ENCODE measurements at regions not wholly inside any gene's neighbourhood (a gene's known extent, or its start where the extent isn't known, plus 50 kb on each side); places are given as distances from the start of the nearest gene placed in this dataset.

DNA sequence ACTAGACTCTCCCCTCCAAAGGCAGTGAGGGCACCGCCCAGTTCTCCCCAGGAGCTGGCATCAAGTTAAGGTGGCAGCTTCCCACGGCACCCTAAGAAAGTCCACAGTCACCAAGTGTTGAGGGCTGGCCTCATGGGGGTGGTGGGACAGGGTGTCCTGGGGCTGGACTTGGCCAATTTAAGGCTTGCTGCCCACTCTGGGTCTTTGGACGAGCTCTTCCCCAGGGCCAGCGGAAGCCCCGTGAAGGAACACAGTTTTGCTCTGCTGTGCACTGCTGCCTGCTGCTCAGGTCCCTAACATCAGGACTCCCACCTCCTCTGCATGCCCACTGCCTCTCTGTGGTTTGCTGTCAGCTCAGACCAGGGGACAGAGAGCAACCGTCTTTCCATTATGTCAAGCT is 57.3 kb upstream of the TMEM72 start:
- Histone ChIP-seq H3K9ac (ENCODE audit: low read length) (no peak overlapping the region), H3K27ac (ENCODE audit: low read depth, low read length) (no peak overlapping the region), H3K9me2 (replicated peaks; ENCODE audit: insufficient read depth, low read length) (no peaks in the 10 kb centered on the region), H3K4me2 (ENCODE audit: low read depth, low read length, poor library complexity, severe bottlenecking) (no peak overlapping the region), H4K20me1 (ENCODE audit: low read depth, low read length) (no peaks in the 10 kb centered on the region), H2AFZ (ENCODE audit: low read depth, low read length, severe bottlenecking) (no peak overlapping the region), H3K9me3 (ENCODE audit: insufficient read depth, low read length) (no peaks in the 10 kb centered on the region), H3K79me2 (ENCODE audit: insufficient read depth, low read length) (no peaks in the 10 kb centered on the region), H3K4me3 (ENCODE audit: insufficient read depth, low read length, poor library complexity, severe bottlenecking) (no peak overlapping the region), H3K27me3 (ENCODE audit: low read length) (no peaks in the 10 kb centered on the region), H3F3A (ENCODE audit: insufficient read depth) (no peaks in the 10 kb centered on the region), H3K36me3 (ENCODE audit: low read length) (no peaks in the 10 kb centered on the region)
- no peak for TF ChIP-seq EZH2phosphoT487 (conservative IDR thresholded peaks at IDR 0.05; ENCODE audit: low read length)
- TF ChIP-seq, protein P1, sequence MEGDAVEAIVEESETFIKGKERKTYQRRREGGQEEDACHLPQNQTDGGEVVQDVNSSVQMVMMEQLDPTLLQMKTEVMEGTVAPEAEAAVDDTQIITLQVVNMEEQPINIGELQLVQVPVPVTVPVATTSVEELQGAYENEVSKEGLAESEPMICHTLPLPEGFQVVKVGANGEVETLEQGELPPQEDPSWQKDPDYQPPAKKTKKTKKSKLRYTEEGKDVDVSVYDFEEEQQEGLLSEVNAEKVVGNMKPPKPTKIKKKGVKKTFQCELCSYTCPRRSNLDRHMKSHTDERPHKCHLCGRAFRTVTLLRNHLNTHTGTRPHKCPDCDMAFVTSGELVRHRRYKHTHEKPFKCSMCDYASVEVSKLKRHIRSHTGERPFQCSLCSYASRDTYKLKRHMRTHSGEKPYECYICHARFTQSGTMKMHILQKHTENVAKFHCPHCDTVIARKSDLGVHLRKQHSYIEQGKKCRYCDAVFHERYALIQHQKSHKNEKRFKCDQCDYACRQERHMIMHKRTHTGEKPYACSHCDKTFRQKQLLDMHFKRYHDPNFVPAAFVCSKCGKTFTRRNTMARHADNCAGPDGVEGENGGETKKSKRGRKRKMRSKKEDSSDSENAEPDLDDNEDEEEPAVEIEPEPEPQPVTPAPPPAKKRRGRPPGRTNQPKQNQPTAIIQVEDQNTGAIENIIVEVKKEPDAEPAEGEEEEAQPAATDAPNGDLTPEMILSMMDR (IDR thresholded peaks at IDR 0.05; ENCODE audit: insufficient read depth, low read length, poor library complexity, severe bottlenecking), result no peak

DNA sequence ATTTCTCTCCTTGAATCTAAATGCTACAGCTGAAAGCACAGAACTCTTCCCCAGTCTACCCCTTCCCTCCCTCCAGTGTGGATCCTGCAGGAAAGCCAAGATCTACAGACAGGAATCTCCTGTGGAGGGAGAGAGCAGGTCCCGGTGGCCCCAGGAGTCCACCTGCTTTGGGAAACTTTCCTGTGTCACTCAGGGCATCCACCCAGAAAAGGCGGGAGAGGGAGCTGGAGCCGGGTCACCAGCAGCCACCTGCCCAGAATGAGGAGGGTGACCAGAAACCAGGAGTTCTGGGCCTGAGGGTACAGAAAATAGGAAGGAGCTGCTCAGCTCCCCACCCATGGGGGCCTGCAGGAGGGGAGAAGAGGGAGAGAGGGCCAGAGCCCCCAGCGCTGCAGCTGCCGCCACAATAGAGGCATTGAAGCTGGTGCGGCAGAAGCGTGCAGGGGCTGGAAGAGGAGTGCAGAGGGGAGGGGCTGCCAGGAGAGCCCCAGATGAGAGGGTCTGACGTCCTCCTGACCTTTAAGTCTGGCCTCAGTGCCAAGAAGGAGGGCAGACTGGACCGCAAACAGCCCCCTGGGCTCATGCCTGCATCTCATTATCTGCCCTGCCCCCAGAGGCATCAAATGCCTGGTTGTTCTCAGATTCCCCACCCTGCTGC is 56.3 kb upstream of the TMEM72 start:
- Histone ChIP-seq H3K27ac (ENCODE audit: low read depth, low read length) (no peak overlapping the region), H2AFZ (ENCODE audit: low read depth, low read length, severe bottlenecking) (no peak overlapping the region), H3K9me3 (ENCODE audit: insufficient read depth, low read length) (no peaks in the 10 kb centered on the region), H3K9ac (ENCODE audit: low read length) (no peak overlapping the region), H3K27me3 (ENCODE audit: low read length) (no peaks in the 10 kb centered on the region), H3K36me3 (ENCODE audit: low read length) (no peaks in the 10 kb centered on the region), H4K20me1 (ENCODE audit: low read depth, low read length) (no peaks in the 10 kb centered on the region), H3K79me2 (ENCODE audit: insufficient read depth, low read length) (no peaks in the 10 kb centered on the region), H3F3A (ENCODE audit: insufficient read depth) (no peaks in the 10 kb centered on the region), H3K4me3 (ENCODE audit: insufficient read depth, low read length, poor library complexity, severe bottlenecking) (no peak overlapping the region), H3K4me2 (ENCODE audit: low read depth, low read length, poor library complexity, severe bottlenecking) (no peak overlapping the region), H3K9me2 (replicated peaks; ENCODE audit: insufficient read depth, low read length) (no peaks in the 10 kb centered on the region)
- no peak for TF ChIP-seq EZH2phosphoT487 (conservative IDR thresholded peaks at IDR 0.05; ENCODE audit: low read length)
- TF ChIP-seq, protein P1 (IDR thresholded peaks at IDR 0.05; ENCODE audit: insufficient read depth, low read length, poor library complexity, severe bottlenecking), result no peak

DNA sequence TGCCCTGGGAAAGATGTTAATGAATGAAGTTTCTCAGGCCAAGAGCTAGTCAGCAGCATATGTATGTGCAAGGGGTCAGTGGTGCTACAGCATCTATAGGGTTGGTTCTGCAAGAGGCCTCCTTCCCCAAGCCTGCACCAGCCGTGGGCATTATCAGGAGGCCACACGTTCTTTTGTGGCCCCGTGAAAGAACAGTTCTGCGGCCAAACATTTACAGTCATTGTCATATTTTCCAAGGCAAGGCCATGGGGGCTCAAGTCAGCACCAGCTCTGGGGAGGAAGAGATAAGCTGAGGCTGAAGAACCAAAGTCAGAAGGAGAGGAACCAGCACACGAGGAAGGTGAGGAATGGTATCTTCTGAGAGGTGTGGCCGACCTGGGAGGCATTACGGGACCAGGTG is 54.4 kb upstream of the TMEM72 start:
- TF ChIP-seq, protein P1 (IDR thresholded peaks at IDR 0.05; ENCODE audit: insufficient read depth, low read length, poor library complexity, severe bottlenecking), result no peak
- no peak for TF ChIP-seq EZH2phosphoT487 (conservative IDR thresholded peaks at IDR 0.05; ENCODE audit: low read length)
- no peaks in the 10 kb centered on the region for H3K36me3 ChIP-seq (ENCODE audit: low read length)
- H3K27ac ChIP-seq (ENCODE audit: low read depth, low read length), result no peak overlapping the region
- H3K4me3 ChIP-seq (ENCODE audit: insufficient read depth, low read length, poor library complexity, severe bottlenecking), result no peak overlapping the region
- no peaks in the 10 kb centered on the region for H4K20me1 ChIP-seq (ENCODE audit: low read depth, low read length)
- no peaks in the 10 kb centered on the region for H3K9me3 ChIP-seq (ENCODE audit: insufficient read depth, low read length)
- H3K4me2 ChIP-seq (ENCODE audit: low read depth, low read length, poor library complexity, severe bottlenecking), result no peak overlapping the region
- H3K79me2 ChIP-seq (ENCODE audit: insufficient read depth, low read length), result no peaks in the 10 kb centered on the region
- H2AFZ ChIP-seq (ENCODE audit: low read depth, low read length, severe bottlenecking), result no peak overlapping the region
- H3F3A ChIP-seq (ENCODE audit: insufficient read depth), result no peaks in the 10 kb centered on the region
- no peaks in the 10 kb centered on the region for H3K27me3 ChIP-seq (ENCODE audit: low read length)
- no peak overlapping the region for H3K9ac ChIP-seq (ENCODE audit: low read length)
- no peaks in the 10 kb centered on the region for H3K9me2 ChIP-seq (replicated peaks; ENCODE audit: insufficient read depth, low read length)
